ENCODE measurements at regions not wholly inside any gene's neighbourhood (a gene's known extent, or its start where the extent isn't known, plus 50 kb on each side); places are given as distances from the start of the nearest gene placed in this dataset.

- DNase-seq (ENCODE audit: low spot score) = no peak
These were observed 372.1 kb downstream of the UQCRFS1 start for GRCh38 chr19:28840891-28841290.

GRCh38 chr19:28839455-28839854 lies 373.5 kb downstream of the UQCRFS1 start:
- DNase-seq (ENCODE audit: low spot score) = no peak

- DNase-seq (ENCODE audit: low spot score) = no peak
These were observed 374.0 kb downstream of the UQCRFS1 start for GRCh38 chr19:28838909-28839308.

- DNase-seq (ENCODE audit: low spot score) = no peak
These were observed 376.5 kb downstream of the UQCRFS1 start for GRCh38 chr19:28836421-28836820.

GRCh38 chr19:28834996-28835395 lies 378.0 kb downstream of the UQCRFS1 start:
- no peak for DNase-seq (ENCODE audit: low spot score)

- DNase-seq (ENCODE audit: low spot score) = no peak
These were observed 381.5 kb downstream of the UQCRFS1 start for GRCh38 chr19:28831462-28831861.

- DNase-seq (ENCODE audit: low spot score) = no peak
These were observed 383.2 kb downstream of the UQCRFS1 start for GRCh38 chr19:28829762-28830161.

- DNase-seq (ENCODE audit: low spot score) = no peak
These were observed 383.6 kb downstream of the UQCRFS1 start for GRCh38 chr19:28829359-28829758.

GRCh38 chr19:28828276-28828870 lies 384.6 kb downstream of the UQCRFS1 start:
- no peak for DNase-seq (ENCODE audit: low spot score)

- DNase-seq (ENCODE audit: low spot score) = no peak
These were observed 385.6 kb downstream of the UQCRFS1 start for GRCh38 chr19:28827382-28827781.

- no peak for DNase-seq (ENCODE audit: low spot score)
These were observed 389.5 kb downstream of the UQCRFS1 start for GRCh38 chr19:28823338-28823961.

- DNase-seq (ENCODE audit: low spot score) = no peak
These were observed 392.7 kb downstream of the UQCRFS1 start for GRCh38 chr19:28820289-28820688.

- DNase-seq (ENCODE audit: low spot score) = no peak
These were observed 397.7 kb downstream of the UQCRFS1 start for GRCh38 chr19:28815257-28815656.

GRCh38 chr19:28794301-28794700 lies 418.6 kb downstream of the UQCRFS1 start:
- DNase-seq (ENCODE audit: low spot score) = no peak

- DNase-seq (ENCODE audit: low spot score) = no peak
These were observed 419.4 kb downstream of the UQCRFS1 start for GRCh38 chr19:28793391-28794168.

- no peak for DNase-seq (ENCODE audit: low spot score)
These were observed 427.0 kb downstream of the UQCRFS1 start for GRCh38 chr19:28785971-28786370.

- peak; percentile 60 for DNase-seq (ENCODE audit: low spot score)
These were observed 448.9 kb downstream of the UQCRFS1 start for GRCh38 chr19:28764066-28764465.

GRCh38 chr19:28746478-28746877 lies 466.5 kb downstream of the UQCRFS1 start:
- no peak for DNase-seq (ENCODE audit: low spot score)

- no peak for DNase-seq (ENCODE audit: low spot score)
These were observed 468.0 kb downstream of the UQCRFS1 start for GRCh38 chr19:28744943-28745342.

GRCh38 chr19:28744014-28744413 lies 468.9 kb downstream of the UQCRFS1 start:
- DNase-seq (ENCODE audit: low spot score) = no peak

GRCh38 chr19:28737021-28737895 lies 475.7 kb downstream of the UQCRFS1 start:
- DNase-seq (ENCODE audit: low spot score) = peak; percentile 56

- DNase-seq (ENCODE audit: low spot score) = no peak
These were observed 476.4 kb downstream of the UQCRFS1 start for GRCh38 chr19:28736528-28736927.
